T-helper 9 cell (primary cell): ENCODE measurements at regions not wholly inside any gene's neighbourhood (a gene's known extent, or its start where the extent isn't known, plus 50 kb on each side); places are given as distances from the start of the nearest gene placed in this dataset.

Source experiments
- DNase-seq: peaks from one replicate; pipeline ENCODE4 v3.0.0-alpha.2; 2020

- DNase-seq, result no peak
These were observed 256.4 kb upstream of the TPM1 start for GRCh38 chr15:62785881-62786828.

- DNase-seq, result no peak
These were observed 255.1 kb upstream of the TPM1 start for GRCh38 chr15:62787401-62787800.

- DNase-seq, result no peak
These were observed 254.3 kb upstream of the TPM1 start for GRCh38 chr15:62788224-62788623.

DNA sequence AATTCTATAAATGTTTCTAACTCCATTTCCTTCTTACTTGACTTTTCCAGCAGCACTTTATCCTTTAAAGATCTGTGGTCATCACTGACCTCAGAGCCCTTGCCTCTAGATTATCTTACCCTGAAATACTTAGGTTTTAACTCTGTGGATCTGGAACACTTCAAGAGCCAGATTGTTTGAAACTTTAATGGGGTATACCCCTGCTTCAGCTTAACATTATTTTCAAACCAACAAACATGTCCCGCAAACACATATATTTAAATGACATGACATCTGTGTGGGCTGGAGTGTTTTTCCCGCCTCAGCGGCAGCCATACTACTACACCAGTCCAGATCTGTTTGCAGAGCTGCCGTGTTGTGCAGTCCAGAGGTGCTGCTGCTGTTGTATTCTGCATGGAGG, 252.0 kb upstream of the TPM1 start:
- no peak for DNase-seq

- DNase-seq, result no peak
These were observed 250.9 kb upstream of the TPM1 start for GRCh38 chr15:62791694-62792093.

- DNase-seq, result no peak
These were observed 249.4 kb upstream of the TPM1 start for GRCh38 chr15:62792986-62793751.

DNA sequence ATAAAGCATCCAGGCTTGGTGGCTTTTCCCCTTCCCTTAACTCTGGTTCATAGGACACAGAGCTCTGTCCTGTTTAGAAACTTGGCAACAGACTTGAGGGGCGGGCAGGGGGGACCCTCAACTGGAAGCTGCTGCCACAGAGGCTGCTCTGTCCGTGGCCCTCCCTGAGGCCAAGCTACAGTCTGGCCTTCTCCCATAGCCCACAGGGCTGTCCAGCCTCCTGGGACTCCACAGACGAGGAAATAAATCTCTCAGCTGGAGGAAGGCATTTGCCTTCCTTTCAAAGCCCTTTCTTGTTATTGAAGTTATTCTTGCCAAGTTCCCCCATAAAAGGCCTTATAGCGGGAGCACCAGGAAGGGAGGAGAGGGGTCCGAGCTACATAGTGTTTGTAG, 248.8 kb upstream of the TPM1 start:
- no peak for DNase-seq

DNA sequence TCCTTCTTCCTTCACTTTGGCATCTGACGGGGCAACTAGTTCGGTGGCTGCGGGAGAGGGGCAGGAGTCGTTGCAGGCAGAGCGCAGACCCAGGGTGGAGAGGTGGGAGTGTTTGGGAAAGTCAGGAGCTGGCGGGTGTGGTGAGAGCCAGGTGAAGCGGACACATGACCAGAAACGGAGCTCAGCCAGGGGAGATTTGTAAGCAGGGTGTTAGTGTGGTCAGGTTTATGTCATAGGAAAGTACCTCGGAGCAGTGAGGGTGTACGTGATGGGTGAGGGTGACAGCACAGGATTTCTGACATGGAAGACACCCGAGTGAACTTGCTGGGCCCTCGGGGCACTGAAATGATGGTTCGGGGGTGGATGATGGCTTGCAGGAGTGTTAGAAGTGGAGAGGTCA, 247.4 kb upstream of the TPM1 start:
- DNase-seq, result no peak

DNA sequence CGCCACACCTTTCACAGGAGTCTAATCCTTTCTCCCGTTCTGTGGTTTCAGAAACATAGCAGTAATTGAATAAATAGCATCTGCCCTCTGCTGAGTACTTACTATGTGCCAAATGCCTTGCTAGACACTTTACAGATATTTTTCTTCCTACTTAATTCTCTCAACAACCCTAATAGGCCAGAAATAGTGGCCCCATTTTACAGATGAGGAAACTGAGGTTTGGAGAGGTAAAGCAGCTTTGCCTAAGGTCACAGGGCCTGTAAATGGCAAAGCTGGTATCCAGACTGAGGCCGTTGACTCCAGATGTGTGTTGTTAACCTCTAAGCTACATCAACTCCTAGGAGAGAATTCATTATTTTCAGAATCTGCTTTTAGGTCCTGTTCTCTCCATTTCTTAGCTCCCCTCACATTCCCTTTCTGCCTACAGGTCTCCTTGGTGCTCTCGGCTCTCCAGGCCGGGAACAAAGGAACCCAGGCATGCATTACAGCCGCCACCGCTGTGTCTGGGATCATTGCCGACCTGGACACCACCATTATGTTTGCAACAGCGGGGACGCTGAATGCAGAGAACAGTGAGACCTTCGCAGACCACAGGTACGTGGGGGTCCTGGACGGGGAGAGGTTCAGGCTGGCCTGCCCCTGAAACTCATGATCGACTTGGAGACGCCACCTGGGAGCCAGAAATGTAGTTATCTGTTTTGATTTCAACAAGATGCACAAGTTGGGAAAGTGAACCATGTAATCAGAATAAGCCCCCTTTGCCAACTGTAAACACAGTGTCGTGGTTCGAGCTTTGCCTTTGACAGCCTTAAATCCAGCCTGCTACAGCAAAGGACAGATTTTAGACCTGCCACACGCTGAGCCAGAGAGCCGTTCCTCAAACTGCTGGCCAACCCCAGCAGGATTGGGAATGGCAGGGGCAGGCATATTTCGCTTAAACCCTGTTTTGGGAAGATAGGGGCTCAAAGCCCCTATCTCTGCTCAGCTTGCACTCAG, 246.5 kb upstream of the TPM1 start:
- no peak for DNase-seq

DNA sequence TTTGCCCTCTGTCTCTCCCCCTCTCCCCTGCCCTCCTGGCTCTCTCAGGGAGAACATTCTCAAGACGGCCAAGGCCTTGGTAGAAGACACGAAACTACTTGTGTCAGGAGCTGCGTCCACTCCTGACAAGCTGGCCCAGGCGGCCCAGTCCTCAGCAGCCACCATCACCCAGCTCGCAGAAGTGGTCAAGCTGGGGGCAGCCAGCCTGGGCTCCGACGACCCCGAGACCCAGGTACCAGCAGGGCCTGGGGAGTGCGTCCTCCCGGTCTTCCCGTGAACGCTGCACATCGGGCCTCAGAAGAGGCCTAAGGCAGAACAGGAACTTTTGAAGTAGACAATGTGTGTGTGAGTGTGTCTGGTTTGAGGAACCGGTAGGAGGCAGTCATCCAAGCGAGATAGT, 245.4 kb upstream of the TPM1 start:
- DNase-seq, result no peak

- no peak for DNase-seq
These were observed 244.0 kb upstream of the TPM1 start for GRCh38 chr15:62798536-62798935.

GRCh38 chr15:62799037-62799436, 243.5 kb upstream of the TPM1 start:
- no peak for DNase-seq

DNA sequence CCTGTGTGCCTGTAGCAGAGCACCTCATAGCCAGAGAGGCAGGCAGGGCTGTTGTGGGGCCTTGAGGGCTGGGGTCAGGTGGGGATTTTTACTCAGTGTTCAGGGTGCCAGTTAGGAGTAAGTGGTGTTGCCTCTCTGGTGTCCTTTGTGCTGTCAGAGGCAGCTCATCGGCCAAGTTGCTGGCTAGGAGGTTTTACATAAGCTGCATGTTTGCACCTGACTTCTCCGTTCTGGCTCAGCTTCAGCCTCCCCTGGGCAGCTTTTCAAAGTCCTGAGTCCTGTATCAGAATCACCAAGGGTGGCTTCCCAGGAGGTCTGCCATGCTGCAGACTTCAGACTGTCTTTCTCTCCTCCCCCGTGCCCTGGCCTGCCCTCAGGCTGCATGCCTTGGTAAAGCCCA, 242.6 kb upstream of the TPM1 start:
- DNase-seq, result no peak

GRCh38 chr15:62802612-62803011, 239.9 kb upstream of the TPM1 start:
- DNase-seq, result no peak

GRCh38 chr15:62803856-62804400, 238.6 kb upstream of the TPM1 start:
- DNase-seq, result no peak

DNA sequence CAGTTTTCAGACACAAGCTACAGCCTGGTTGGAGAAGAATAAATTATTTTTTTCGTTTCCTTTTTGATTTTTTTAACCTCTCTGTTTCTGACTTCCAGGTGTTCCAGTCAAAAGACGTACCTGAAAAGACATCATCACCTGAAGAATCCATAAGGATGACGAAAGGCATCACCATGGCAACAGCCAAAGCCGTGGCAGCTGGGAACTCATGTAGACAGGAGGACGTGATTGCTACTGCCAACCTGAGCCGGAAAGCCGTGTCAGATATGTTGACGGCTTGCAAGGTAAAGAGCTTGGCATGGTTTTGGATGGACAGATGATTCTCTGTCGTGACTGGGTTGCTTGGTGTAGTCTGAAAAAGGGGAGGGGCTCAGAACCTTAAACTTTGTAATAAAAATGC, 237.0 kb upstream of the TPM1 start:
- DNase-seq, result no peak

DNA sequence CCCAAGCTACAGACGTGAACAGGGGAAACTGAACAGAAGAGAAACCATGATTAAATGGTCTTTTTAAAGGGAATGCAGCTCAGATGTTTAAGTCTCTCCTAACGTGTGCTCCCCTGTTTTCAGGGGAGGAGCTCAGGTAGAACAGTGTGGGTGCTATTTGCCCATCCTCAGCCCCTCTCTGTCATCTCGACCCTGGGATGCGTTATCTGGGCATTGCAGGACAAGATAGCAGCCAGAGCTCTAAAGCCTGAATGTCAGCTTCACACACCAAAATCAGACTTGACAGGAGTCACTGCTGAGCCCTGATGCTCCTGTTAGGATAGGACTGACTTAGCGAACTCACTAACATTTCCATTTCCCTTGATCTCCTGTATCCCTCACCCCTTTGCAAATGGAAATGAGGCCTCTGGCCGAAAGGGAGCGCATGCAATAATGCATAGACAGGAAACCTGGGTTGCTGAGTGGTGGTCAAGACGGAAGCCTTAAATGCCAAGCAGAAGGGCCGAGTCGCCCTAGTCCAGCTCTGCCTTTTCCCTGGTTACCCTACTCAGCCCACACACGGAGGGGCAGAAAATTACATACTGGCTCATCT, 234.9 kb upstream of the TPM1 start:
- DNase-seq, result no peak

- no peak for DNase-seq
These were observed 233.2 kb upstream of the TPM1 start for GRCh38 chr15:62809115-62809967.

GRCh38 chr15:62809968-62810260, 232.6 kb upstream of the TPM1 start:
- DNase-seq, result no peak

DNA sequence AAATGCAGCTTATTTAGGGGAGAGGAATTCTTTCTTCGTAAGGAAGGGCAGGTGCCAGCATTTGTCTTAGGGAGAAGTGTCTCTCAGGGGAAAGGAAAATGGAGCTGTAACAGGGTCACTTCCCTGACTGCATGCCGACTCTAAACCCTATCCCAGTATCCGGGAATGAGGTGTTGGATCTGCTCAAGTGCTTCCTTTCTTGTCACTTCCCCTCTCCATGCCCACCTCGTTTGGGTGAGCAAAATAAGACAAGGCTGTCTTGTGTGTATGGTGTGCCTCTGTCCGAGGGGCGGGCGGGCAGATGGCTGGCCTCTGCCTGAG, 230.1 kb upstream of the TPM1 start:
- no peak for DNase-seq

- no peak for DNase-seq
These were observed 226.0 kb upstream of the TPM1 start for GRCh38 chr15:62816342-62817069.
